GF-D8 (cell line): ENCODE measurements at regions not wholly inside any gene's neighbourhood (a gene's known extent, or its start where the extent isn't known, plus 50 kb on each side); places are given as distances from the start of the nearest gene placed in this dataset.

Experiments
- DNase-seq: peaks from one replicate; lab custom pipeline; 2025; lab: John Stamatoyannopoulos, UW

GRCh38 chr13:75052616-75053015 lies 429.4 kb downstream of the TBC1D4 start:
- DNase-seq, result no peak

GRCh38 chr13:75050419-75051046 lies 431.4 kb downstream of the TBC1D4 start:
- no peak for DNase-seq

GRCh38 chr13:75049735-75050335 lies 432.1 kb downstream of the TBC1D4 start:
- no peak for DNase-seq

GRCh38 chr13:75042807-75043206 lies 439.2 kb downstream of the TBC1D4 start:
- DNase-seq, result no peak

- no peak for DNase-seq
Measured at GRCh38 chr13:75038393-75039113, 443.4 kb downstream of the TBC1D4 start.

GRCh38 chr13:75025956-75026355 lies 456.0 kb downstream of the TBC1D4 start:
- no peak for DNase-seq

GRCh38 chr13:75024602-75025001 lies 457.4 kb downstream of the TBC1D4 start:
- no peak for DNase-seq

- DNase-seq, result no peak
Measured at GRCh38 chr13:75023609-75024008, 458.4 kb downstream of the TBC1D4 start.

- no peak for DNase-seq
Measured at GRCh38 chr13:75021151-75021550, 460.8 kb downstream of the TBC1D4 start.

- no peak for DNase-seq
Measured at GRCh38 chr13:75016225-75016624, 465.7 kb downstream of the TBC1D4 start.

- DNase-seq, result no peak
Measured at GRCh38 chr13:75013818-75014217, 468.2 kb downstream of the TBC1D4 start.

GRCh38 chr13:75010941-75011340 lies 471.0 kb downstream of the TBC1D4 start:
- no peak for DNase-seq

GRCh38 chr13:75008926-75009325 lies 473.0 kb downstream of the TBC1D4 start:
- no peak for DNase-seq

- no peak for DNase-seq
Measured at GRCh38 chr13:74990992-74991391, 491.0 kb downstream of the TBC1D4 start.

- no peak for DNase-seq
Measured at GRCh38 chr13:74987124-74987690, 494.8 kb downstream of the TBC1D4 start.

GRCh38 chr13:74986609-74987008 lies 495.4 kb downstream of the TBC1D4 start:
- DNase-seq, result no peak

- DNase-seq, result no peak
Measured at GRCh38 chr13:74979703-74980102, 502.3 kb downstream of the TBC1D4 start.

- DNase-seq, result no peak
Measured at GRCh38 chr13:74978591-74978990, 503.4 kb downstream of the TBC1D4 start.

GRCh38 chr13:74977498-74977897 lies 504.5 kb downstream of the TBC1D4 start:
- DNase-seq, result no peak

GRCh38 chr13:74975111-74975510 lies 506.9 kb downstream of the TBC1D4 start:
- DNase-seq, result no peak

GRCh38 chr13:74973935-74974879 lies 507.8 kb downstream of the TBC1D4 start:
- DNase-seq, result no peak

- DNase-seq, result no peak
Measured at GRCh38 chr13:74969419-74969818, 512.5 kb downstream of the TBC1D4 start.
